Panc1 (cell line): ENCODE measurements at regions not wholly inside any gene's neighbourhood (a gene's known extent, or its start where the extent isn't known, plus 50 kb on each side); places are given as distances from the start of the nearest gene placed in this dataset.

Experiments used
- ATAC-seq: fragments of 200-7000 bp; cut with Tn5 transposase; 2 replicates; pipeline ENCODE4 v1.9.1; 2020; ENCODE audit warnings: mild to moderate bottlenecking, moderate library complexity
- BruUV-seq: library from RNA; stranded (reverse); fragments of 400-500 nt; replicated peaks from 2 replicates; lab custom pipeline; 2021; lab: Mats Ljungman, UMichigan
- CTCF ChIA-PET: fragments of 300-600 bp; sonication (Branson Sonifier 250); formaldehyde crosslinking; loops from one replicate; lab custom pipeline; 2022; ENCODE audit warnings: antibody characterized with exemption; lab: Charles Lee
- POLR2A ChIA-PET: fragments of 300-600 bp; sonication (Branson Sonifier 250); formaldehyde crosslinking; loops from one replicate; lab custom pipeline; 2022; ENCODE audit warnings: antibody characterized with exemption; lab: Charles Lee
- DNase-seq: peaks from one replicate; pipeline ENCODE4 v3.0.0-alpha.2; 2010; ENCODE audit warnings: low read depth, low spot score
- H3K27ac ChIP-seq: 2 replicates; pipeline ENCODE4 v1.5.1; 2011; ENCODE audit warnings: mild to moderate bottlenecking, low read length, inconsistent platforms
- H3K27me3 ChIP-seq: fragments of 200-500 bp; sonication (Bioruptor generic); 2 replicates; pipeline ENCODE4 v1.6.0; 2014; ENCODE audit warnings: low read length, inconsistent platforms; ENCODE audit not compliant: control insufficient read depth, insufficient read depth
- H3K36me3 ChIP-seq: fragments of 200-500 bp; sonication (Bioruptor generic); 2 replicates; pipeline ENCODE4 v1.5.1; 2014; ENCODE audit warnings: inconsistent platforms, mild to moderate bottlenecking, low read length, moderate library complexity; ENCODE audit not compliant: control insufficient read depth, insufficient read depth
- H3K4me1 ChIP-seq: 2 replicates; pipeline ENCODE4 v1.5.1; 2011; ENCODE audit warnings: inconsistent platforms, mild to moderate bottlenecking, low read length, moderate library complexity; ENCODE audit not compliant: control insufficient read depth, insufficient read depth
- H3K4me3 ChIP-seq, 2 experiments: 2 replicates each; pipeline ENCODE4 v1.5.1; 2011 to 2012; ENCODE audit warnings: low read depth in 2 of 2, low read length in 2 of 2, mild to moderate bottlenecking in 2 of 2, inconsistent platforms in 1 of 2, moderate library complexity in 1 of 2
- H3K9me3 ChIP-seq: fragments of 200-500 bp; sonication (Bioruptor generic); 2 replicates; pipeline ENCODE4 v1.5.1; 2014; ENCODE audit warnings: low read depth, mild to moderate bottlenecking, inconsistent platforms, low read length, moderate library complexity; ENCODE audit not compliant: control insufficient read depth, insufficient read depth
- CTCF ChIP-seq: fragments of 450-650 bp; IDR thresholded peaks from 2 replicates; pipeline ENCODE4 v1.5.1; 2017; ENCODE audit warnings: mild to moderate bottlenecking
- POLR2AphosphoS5 ChIP-seq: IDR thresholded peaks from 2 replicates; pipeline ENCODE4 v1.6.1; 2012; ENCODE audit warnings: mild to moderate bottlenecking, low read depth, low read length, moderate library complexity
- SIN3A ChIP-seq: IDR thresholded peaks from 2 replicates; pipeline ENCODE4 v1.6.1; 2012; ENCODE audit warnings: low read depth, mild to moderate bottlenecking, low read length, moderate library complexity, borderline replicate concordance; ENCODE audit not compliant: insufficient read depth
- TCF7L2 ChIP-seq: IDR thresholded peaks from 2 replicates; pipeline ENCODE4 v1.6.1; 2011; ENCODE audit warnings: mild to moderate bottlenecking, low read depth, low read length, inconsistent platforms
- in situ Hi-C: cut with HindIII; loops from 2 replicates; pipeline ENCODE4 v1.10.0; 2016; ENCODE audit warnings: low sequenced_read_pairs, low pct_unique_long_range_greater_than_20kb
- intact Hi-C: fragments of 100-400 bp; cut with micrococcal nuclease; formaldehyde crosslinking; loops from one replicate; pipeline ENCODE4 v1.10.0; 2022; ENCODE audit not compliant: unreplicated experiment
- TF ChIP-seq, protein P1 (sequence below), 2 experiments: IDR thresholded peaks; 2 replicates each; pipeline ENCODE4 v1.6.1; 2011 to 2012; ENCODE audit warnings: low read depth in 2 of 2, control low read depth in 1 of 2, low read length in 1 of 2, mild to moderate bottlenecking in 1 of 2, moderate library complexity in 1 of 2; ENCODE audit not compliant: insufficient read depth in 1 of 2

DNA sequence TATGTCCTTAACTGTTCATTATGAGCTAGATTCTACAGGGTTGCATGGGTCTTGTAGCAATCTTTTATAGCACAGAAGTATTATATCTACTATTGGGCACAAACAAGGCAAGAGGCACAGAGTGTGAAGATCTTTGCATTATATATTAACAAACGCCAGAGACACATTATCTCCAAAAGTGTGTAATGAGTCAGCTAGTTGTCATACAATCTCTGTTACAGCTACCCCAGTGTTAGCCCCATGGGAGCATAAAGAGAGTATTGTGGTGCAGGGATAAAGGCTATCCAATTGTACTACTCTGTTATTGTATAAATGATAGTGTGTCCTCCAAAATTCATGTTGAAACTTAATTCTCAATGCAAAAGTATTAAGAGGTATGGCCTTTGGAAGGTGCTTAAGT, 148.4 kb upstream of the RIMS1 start:
- Histone ChIP-seq H3K4me3 (no peak overlapping the region), H3K27me3 (no peaks in the 10 kb centered on the region; the same call in 1 of the 2 replicates), H3K9me3 (no peaks in the 10 kb centered on the region), H3K36me3 (no peaks in the 10 kb centered on the region), H3K27ac (no peak overlapping the region), H3K4me1 (no peaks in the 10 kb centered on the region)
- TF ChIP-seq CTCF (no peak), TCF7L2 (no peak), SIN3A (no peak), POLR2AphosphoS5 (no peak)
- TF ChIP-seq, protein P1, sequence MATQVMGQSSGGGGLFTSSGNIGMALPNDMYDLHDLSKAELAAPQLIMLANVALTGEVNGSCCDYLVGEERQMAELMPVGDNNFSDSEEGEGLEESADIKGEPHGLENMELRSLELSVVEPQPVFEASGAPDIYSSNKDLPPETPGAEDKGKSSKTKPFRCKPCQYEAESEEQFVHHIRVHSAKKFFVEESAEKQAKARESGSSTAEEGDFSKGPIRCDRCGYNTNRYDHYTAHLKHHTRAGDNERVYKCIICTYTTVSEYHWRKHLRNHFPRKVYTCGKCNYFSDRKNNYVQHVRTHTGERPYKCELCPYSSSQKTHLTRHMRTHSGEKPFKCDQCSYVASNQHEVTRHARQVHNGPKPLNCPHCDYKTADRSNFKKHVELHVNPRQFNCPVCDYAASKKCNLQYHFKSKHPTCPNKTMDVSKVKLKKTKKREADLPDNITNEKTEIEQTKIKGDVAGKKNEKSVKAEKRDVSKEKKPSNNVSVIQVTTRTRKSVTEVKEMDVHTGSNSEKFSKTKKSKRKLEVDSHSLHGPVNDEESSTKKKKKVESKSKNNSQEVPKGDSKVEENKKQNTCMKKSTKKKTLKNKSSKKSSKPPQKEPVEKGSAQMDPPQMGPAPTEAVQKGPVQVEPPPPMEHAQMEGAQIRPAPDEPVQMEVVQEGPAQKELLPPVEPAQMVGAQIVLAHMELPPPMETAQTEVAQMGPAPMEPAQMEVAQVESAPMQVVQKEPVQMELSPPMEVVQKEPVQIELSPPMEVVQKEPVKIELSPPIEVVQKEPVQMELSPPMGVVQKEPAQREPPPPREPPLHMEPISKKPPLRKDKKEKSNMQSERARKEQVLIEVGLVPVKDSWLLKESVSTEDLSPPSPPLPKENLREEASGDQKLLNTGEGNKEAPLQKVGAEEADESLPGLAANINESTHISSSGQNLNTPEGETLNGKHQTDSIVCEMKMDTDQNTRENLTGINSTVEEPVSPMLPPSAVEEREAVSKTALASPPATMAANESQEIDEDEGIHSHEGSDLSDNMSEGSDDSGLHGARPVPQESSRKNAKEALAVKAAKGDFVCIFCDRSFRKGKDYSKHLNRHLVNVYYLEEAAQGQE (IDR thresholded peaks at IDR 0.05; ENCODE audit: insufficient read depth in 1 of 2, low read depth in 2 of 2, low read length in 1 of 2) = no peak
- no peak for DNase-seq
- no peak for ATAC-seq
- CTCF ChIA-PET = no interaction called here
- intact Hi-C loops (no loop called here), in situ Hi-C loops (no loop called here)
- no TSS peak for BruUV-seq
- POLR2A ChIA-PET = no interaction called here

DNA sequence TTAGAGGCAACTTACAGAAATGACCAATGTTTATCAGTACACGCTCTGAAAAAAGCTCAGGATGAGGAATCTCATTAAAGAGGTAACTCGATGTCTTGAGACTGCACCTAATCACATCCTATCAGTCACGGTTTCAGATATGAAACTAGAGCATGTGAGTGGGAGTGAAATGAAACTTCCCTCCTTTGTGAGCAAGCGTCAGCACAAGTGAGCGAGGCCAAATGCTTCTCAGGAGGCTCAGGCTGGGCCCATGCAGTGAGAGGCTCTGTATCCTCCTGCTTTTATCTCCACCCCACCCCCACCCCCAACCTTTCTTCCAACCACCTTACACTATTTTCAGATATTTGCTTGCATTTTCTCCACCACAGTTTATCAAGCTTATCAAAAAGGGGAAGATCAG, 140.8 kb upstream of the RIMS1 start:
- ATAC-seq (no peak), DNase-seq (no peak)
- no peaks in the 10 kb centered on the region for H3K27me3 ChIP-seq
- TF ChIP-seq, protein P1 (IDR thresholded peaks at IDR 0.05; ENCODE audit: insufficient read depth in 1 of 2, low read depth in 2 of 2, low read length in 1 of 2) = no peak
- TF ChIP-seq SIN3A (no peak), CTCF (no peak), POLR2AphosphoS5 (no peak), TCF7L2 (no peak)
- H3K27ac ChIP-seq = no peak overlapping the region
- H3K4me1 ChIP-seq = no peaks in the 10 kb centered on the region
- in situ Hi-C loops = no loop called here
- POLR2A ChIA-PET = no interaction called here
- CTCF ChIA-PET = no interaction called here
- BruUV-seq = no TSS peak
- no peaks in the 10 kb centered on the region for H3K9me3 ChIP-seq
- no peak overlapping the region for H3K4me3 ChIP-seq
- H3K36me3 ChIP-seq = no peaks in the 10 kb centered on the region
- intact Hi-C loops = no loop called here
